BLaER1 (cell line): ENCODE measurements at regions not wholly inside any gene's neighbourhood (a gene's known extent, or its start where the extent isn't known, plus 50 kb on each side); places are given as distances from the start of the nearest gene placed in this dataset.

Source experiments
- H3K27ac ChIP-seq: shearing (Covaris generic); formaldehyde crosslinking; 2 replicates; pipeline ENCODE4 v1.8.1; 2022
- H3K27me3 ChIP-seq: shearing (Covaris generic); formaldehyde crosslinking; 2 replicates; pipeline ENCODE4 v1.8.1; 2022
- H3K36me3 ChIP-seq: shearing (Covaris generic); formaldehyde crosslinking; 2 replicates; pipeline ENCODE4 v1.8.1; 2022
- H3K4me1 ChIP-seq: shearing (Covaris generic); formaldehyde crosslinking; 2 replicates; pipeline ENCODE4 v1.8.1; 2022
- H3K4me2 ChIP-seq: shearing (Covaris generic); formaldehyde crosslinking; 2 replicates; pipeline ENCODE4 v1.8.1; 2022
- H3K4me3 ChIP-seq: shearing (Covaris generic); formaldehyde crosslinking; 2 replicates; pipeline ENCODE4 v1.8.1; 2022
- H3K9ac ChIP-seq: shearing (Covaris generic); formaldehyde crosslinking; 2 replicates; pipeline ENCODE4 v1.8.1; 2022
- H3K9me3 ChIP-seq: shearing (Covaris generic); formaldehyde crosslinking; 2 replicates; pipeline ENCODE4 v1.8.1; 2022
- H4K20me1 ChIP-seq: shearing (Covaris generic); formaldehyde crosslinking; 2 replicates; pipeline ENCODE4 v1.8.1; 2022
- Cebpa-rat ChIP-seq: shearing (Covaris generic); IDR thresholded peaks from 2 replicates; pipeline ENCODE4 v1.8.1; 2022

DNA sequence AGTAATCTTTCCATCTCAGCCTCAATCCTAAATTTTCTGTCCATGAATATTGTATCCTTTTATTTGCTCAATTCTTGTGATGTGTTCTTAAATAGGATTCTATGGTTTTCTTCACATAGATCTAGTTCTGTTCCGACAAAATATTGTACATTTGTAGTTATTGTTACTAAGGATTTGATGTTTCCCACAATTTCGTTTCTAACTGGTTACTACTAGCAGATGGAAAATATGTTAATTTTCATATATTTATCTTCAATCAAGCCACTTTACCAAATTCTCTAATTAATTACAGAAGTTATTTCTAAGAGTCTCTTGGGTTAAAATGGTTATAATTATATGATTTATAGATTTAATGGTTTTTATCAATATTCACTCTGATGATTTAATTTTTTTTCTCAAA, 60.3 kb downstream of the SEC61B start:
- H3K27me3 ChIP-seq = no peaks in the 10 kb centered on the region
- no peaks in the 10 kb centered on the region for H3K9me3 ChIP-seq
- H3K36me3 ChIP-seq = no peaks in the 10 kb centered on the region
- no peak for TF ChIP-seq Cebpa-rat
- H3K27ac ChIP-seq = no peak overlapping the region
- no peak overlapping the region for H3K9ac ChIP-seq
- H4K20me1 ChIP-seq = no peaks in the 10 kb centered on the region
- no peak overlapping the region for H3K4me2 ChIP-seq
- no peaks in the 10 kb centered on the region for H3K4me1 ChIP-seq
- no peak overlapping the region for H3K4me3 ChIP-seq

DNA sequence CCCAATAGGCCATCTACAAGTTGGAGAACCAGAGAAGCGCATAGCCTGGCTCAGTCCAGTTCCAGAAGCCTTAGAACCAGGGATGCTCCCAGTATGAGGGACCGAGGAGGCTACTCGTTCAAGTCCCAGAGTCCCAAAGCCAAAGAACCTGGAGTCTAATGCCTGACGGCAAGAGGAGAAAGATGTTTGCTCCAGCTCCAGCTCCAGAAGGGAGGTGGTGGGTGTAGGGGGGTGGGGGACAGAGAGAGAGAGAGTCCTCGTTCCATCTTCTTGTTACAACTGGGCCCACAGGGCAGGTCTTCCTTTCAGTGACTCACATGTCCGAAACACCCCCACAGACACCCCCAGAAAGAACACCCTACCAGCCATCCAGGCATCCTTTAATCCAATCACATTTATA, 63.9 kb downstream of the SEC61B start:
- TF ChIP-seq Cebpa-rat = no peak
- no peaks in the 10 kb centered on the region for H4K20me1 ChIP-seq
- no peaks in the 10 kb centered on the region; the same call in 1 of the 2 replicates for H3K9me3 ChIP-seq
- no peak overlapping the region for H3K4me2 ChIP-seq
- no peaks in the 10 kb centered on the region for H3K36me3 ChIP-seq
- H3K4me1 ChIP-seq = no peaks in the 10 kb centered on the region
- no peak overlapping the region for H3K27ac ChIP-seq
- no peak overlapping the region for H3K4me3 ChIP-seq
- H3K9ac ChIP-seq = no peak overlapping the region
- no peaks in the 10 kb centered on the region for H3K27me3 ChIP-seq

DNA sequence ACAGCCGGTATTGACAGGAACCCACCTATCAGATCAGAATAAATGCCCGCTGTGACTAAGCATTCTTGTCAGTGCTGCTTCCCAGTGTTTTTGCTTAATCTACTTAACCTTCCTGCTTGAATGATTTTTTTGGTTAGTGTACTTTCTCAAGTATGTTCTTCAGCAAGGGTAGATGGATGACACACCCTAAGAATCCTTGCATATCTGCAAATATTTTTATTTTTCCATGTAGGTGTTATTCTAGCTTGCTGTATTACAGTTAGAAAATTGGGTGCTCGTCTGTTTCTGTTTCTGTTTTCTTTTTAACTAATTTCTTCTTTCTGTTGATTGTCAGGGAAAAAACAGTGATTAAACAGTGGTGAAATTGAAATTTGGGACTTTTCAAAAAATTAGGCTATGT, 64.5 kb downstream of the SEC61B start:
- Histone ChIP-seq H3K4me1 (no peaks in the 10 kb centered on the region), H4K20me1 (no peaks in the 10 kb centered on the region), H3K4me3 (no peak overlapping the region), H3K4me2 (no peak overlapping the region), H3K9me3 (no peaks in the 10 kb centered on the region; the same call in 1 of the 2 replicates), H3K9ac (no peak overlapping the region), H3K27ac (no peak overlapping the region), H3K36me3 (no peaks in the 10 kb centered on the region), H3K27me3 (no peaks in the 10 kb centered on the region)
- TF ChIP-seq Cebpa-rat = no peak

DNA sequence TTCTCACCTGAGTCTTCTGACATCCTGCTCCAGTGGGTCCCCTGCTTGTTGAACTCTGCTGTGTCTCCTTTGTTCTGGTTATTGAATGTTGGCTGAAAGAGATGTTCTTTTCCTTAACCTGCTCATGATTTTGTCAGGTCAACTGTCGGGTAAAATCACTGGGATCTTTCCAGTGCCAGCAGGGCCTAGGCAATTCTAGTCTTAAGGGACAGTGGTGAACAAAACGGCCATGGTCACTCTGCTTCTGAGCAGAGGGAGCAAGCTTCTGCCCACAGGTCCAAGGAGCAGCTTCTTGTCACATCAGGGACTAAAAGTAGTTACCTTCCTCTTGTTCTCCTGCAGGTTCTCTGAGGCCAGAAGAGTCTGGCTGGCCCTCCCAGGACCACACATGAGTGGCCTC, 65.6 kb downstream of the SEC61B start:
- TF ChIP-seq Cebpa-rat = no peak
- Histone ChIP-seq H3K27me3 (no peaks in the 10 kb centered on the region), H3K9me3 (no peaks in the 10 kb centered on the region; the same call in 1 of the 2 replicates), H3K36me3 (no peaks in the 10 kb centered on the region), H4K20me1 (no peaks in the 10 kb centered on the region), H3K27ac (no peak overlapping the region), H3K4me2 (no peak overlapping the region), H3K9ac (no peak overlapping the region), H3K4me1 (no peaks in the 10 kb centered on the region), H3K4me3 (no peak overlapping the region)

DNA sequence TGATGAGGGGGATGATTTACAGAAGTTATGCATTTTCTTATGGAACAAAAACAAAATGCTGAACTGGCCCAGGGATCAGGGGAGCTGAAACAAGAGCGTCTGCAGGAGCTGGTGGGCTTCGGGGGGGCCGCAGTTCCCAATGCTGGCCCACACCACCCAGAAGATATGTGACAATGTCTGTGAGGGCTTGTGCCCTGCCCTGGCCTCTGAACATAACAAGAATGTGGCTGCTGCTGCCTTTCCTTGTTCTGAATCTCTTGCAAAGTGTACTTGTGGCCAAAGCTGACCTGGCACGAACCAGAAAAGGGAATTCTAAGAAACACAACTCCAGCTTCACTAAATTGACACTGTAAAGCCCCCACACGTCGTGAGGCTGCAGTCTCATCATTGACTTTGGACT, 66.7 kb downstream of the SEC61B start:
- Histone ChIP-seq H4K20me1 (no peaks in the 10 kb centered on the region), H3K36me3 (no peaks in the 10 kb centered on the region), H3K27me3 (no peaks in the 10 kb centered on the region), H3K27ac (no peak overlapping the region), H3K4me3 (no peak overlapping the region), H3K9me3 (no peaks in the 10 kb centered on the region; the same call in 1 of the 2 replicates), H3K9ac (no peak overlapping the region), H3K4me2 (no peak overlapping the region), H3K4me1 (no peaks in the 10 kb centered on the region)
- no peak for TF ChIP-seq Cebpa-rat

DNA sequence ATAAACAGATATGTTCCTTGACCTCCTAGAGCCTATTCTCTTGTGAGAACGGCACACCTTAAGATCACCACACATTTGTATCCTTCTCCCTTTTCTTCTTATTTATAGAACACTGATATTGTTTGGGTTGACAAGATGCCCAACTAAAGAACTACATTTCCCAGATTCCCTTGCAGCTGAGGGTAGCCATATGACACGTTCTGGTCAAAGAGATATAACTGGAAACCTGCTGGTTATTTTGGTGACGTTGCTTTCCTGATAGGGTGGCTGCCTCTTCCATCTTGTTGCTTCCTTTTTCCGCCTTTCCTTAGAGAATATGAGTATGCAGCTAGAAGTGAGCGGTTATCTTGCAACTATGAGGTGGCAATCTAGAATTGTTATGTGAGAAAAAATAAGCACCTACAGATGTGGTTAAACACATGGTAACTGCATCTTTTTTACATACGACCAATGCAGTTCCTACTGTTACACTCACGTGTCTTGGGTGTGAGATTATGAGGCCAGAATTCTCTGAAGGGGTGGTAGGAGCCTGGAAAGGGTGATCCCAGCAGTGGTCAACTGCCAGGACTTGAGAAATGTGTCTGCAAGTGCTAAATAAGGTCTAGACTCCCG, 72.9 kb downstream of the SEC61B start:
- Histone ChIP-seq H3K9me3 (no peaks in the 10 kb centered on the region; the same call in 1 of the 2 replicates), H3K36me3 (no peaks in the 10 kb centered on the region), H3K9ac (no peak overlapping the region), H3K27me3 (no peaks in the 10 kb centered on the region), H3K4me2 (peak overlapping the region; percentile 72), H3K4me1 (peaks cover 39% of the 10 kb centered on the region), H4K20me1 (no peaks in the 10 kb centered on the region), H3K27ac (peak overlapping the region; percentile 83), H3K4me3 (no peak overlapping the region)
- no peak for TF ChIP-seq Cebpa-rat

DNA sequence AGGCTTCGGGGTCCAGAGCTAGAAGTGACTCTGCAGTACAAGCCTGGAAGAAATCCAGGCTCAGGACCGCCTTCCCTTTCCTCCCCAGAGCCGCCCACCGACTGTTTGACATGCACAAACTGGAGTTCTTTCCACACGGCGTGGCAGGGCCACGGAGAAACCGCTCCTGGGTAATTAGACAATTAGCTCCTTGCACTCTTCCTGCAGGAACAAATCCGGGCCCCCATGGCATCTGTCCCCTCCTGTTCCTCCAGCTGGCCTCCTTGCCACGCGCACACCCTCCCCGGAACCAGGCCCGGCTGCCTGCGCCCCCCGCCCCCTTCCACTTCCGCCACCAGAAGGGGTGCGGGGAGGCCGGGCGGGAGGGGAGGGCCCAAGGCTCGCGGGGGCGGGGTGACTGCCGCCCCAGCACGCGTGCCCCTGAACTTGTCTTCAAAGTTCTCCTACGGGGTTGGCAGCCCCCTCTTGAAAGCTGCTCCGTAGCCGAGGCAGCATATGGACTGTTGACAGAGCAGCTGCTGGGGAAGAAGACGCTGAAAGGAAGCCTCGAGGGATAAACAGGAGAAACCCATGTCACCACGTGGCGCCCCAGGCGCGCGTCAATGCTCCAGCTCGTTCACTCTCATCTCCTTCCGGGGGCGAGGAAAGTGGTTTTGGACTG, 74.3 kb downstream of the SEC61B start:
- Histone ChIP-seq H3K4me2 (peak overlapping the region; percentile 72), H3K27ac (peak overlapping the region; percentile 83), H3K9me3 (no peaks in the 10 kb centered on the region), H3K4me1 (peaks cover 39% of the 10 kb centered on the region), H4K20me1 (no peaks in the 10 kb centered on the region), H3K27me3 (no peaks in the 10 kb centered on the region), H3K36me3 (no peaks in the 10 kb centered on the region), H3K9ac (peak overlapping the region; percentile 57), H3K4me3 (peak overlapping the region; percentile 37; the same call in 1 of the 2 replicates)
- TF ChIP-seq Cebpa-rat = no peak

DNA sequence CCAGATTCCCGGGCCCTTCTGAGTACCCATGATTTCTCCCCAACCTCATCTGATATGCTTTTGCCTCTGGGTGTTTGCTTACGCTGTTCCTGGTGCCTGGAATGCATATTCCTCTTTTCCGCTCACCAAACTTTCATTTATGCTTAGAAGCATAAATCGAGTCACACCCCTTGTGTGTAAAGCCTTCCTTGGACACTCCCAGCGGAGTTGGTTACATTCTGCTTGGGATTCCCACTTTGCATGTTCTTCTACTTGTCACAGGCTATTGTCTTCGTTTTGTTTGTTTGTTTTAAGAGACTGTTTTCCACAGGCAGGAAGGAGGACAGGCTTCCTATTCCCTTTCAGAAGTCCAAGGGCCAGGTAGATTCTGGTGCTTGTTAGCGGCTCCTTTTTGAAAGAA, 76.5 kb downstream of the SEC61B start:
- Histone ChIP-seq H3K4me3 (no peak overlapping the region), H3K36me3 (no peaks in the 10 kb centered on the region), H3K27me3 (no peaks in the 10 kb centered on the region), H3K27ac (0 out of 2 replicates have a peak overlapping the region, but pooled peaks have one; percentile 21), H3K9ac (no peak overlapping the region), H4K20me1 (no peaks in the 10 kb centered on the region), H3K9me3 (no peaks in the 10 kb centered on the region), H3K4me1 (peaks cover 39% of the 10 kb centered on the region), H3K4me2 (no peak overlapping the region)
- TF ChIP-seq Cebpa-rat = no peak

DNA sequence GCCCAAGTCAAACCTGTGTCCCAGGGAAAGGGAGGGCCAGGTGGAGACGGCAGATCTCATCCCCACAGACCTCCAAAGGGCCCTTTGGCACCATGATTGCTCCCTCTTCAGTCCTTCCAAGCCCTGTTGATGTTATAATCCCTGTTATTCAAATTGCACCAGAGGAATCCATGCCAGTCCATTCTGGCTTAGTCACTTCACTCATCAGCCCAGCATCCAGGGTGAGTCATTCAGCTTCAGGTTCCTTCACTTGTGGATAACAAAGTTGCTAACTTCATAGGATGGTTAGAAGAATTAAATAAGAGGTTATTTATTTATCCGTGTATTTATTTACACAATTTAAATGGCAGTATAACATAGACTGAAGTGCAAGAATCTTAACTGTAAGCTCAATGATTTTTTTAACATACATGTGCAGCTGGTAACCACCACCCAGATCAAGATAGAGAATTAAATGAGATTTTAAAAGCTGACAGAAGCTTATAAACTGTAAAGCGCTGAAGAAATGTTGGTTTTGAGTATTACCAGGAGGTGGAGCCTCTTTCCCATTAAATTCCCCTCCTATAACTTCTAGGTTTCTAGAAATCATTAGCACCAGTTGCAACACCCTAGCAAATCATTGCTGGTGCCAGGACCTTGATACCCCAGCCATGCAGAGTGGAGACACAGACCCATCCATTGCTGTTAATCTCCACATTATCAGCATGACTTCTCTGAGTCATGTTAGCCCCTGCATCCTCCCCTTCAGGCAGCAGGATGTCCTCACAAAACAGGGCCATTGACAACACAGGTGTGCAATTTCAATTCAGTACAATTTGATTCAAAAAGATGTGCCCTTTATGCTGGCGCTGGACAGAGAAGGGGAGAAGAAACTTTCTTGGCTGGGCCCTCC, 77.4 kb downstream of the SEC61B start:
- H3K4me3 ChIP-seq = no peak overlapping the region
- peaks cover 38% of the 10 kb centered on the region for H3K4me1 ChIP-seq
- no peaks in the 10 kb centered on the region for H3K36me3 ChIP-seq
- H3K9ac ChIP-seq = no peak overlapping the region
- no peak for TF ChIP-seq Cebpa-rat
- no peaks in the 10 kb centered on the region for H3K9me3 ChIP-seq
- no peaks in the 10 kb centered on the region for H3K27me3 ChIP-seq
- no peak overlapping the region for H3K27ac ChIP-seq
- H4K20me1 ChIP-seq = no peaks in the 10 kb centered on the region
- no peak overlapping the region for H3K4me2 ChIP-seq

DNA sequence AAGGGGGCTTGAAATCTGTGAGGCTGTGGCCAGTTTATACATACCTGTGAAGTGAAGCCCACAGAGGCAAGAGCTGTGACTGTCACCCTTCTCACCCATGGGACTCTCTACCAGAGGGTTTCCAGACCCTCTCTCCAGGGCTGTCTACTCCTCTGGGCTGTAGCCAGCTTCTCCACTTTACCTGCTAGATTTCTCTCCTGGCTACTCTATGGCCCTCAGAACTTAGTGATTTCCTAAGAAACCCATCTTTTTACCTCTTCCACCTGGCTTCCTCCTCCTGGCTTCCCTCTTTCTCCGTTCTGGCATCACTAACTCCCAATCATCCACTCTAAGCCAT, 78.0 kb downstream of the SEC61B start:
- Histone ChIP-seq H3K4me1 (peaks cover 32% of the 10 kb centered on the region), H3K9ac (no peak overlapping the region), H3K27me3 (no peaks in the 10 kb centered on the region), H3K4me2 (no peak overlapping the region), H3K36me3 (no peaks in the 10 kb centered on the region), H4K20me1 (no peaks in the 10 kb centered on the region), H3K9me3 (no peaks in the 10 kb centered on the region), H3K4me3 (no peak overlapping the region), H3K27ac (no peak overlapping the region)
- no peak for TF ChIP-seq Cebpa-rat
